GM13976 (cell line): ENCODE measurements at regions not wholly inside any gene's neighbourhood (a gene's known extent, or its start where the extent isn't known, plus 50 kb on each side); places are given as distances from the start of the nearest gene placed in this dataset.

ENCODE experiments used
- DNase-seq: peaks from one replicate; pipeline ENCODE4 v3.0.0; 2012; ENCODE audit warnings: low spot score
- CTCF ChIP-seq: IDR thresholded peaks from 2 replicates; pipeline ENCODE4 v1.5.1; 2012; ENCODE audit warnings: borderline replicate concordance, mild to moderate bottlenecking; ENCODE audit not compliant: insufficient read depth; ENCODE audit errors: extremely low read depth, missing control alignments, control extremely low read depth
- in situ Hi-C: fragments of 300-500 bp; cut with MboI; formaldehyde crosslinking; loops from one replicate; pipeline ENCODE4 v1.12.0; 2022; ENCODE audit warnings: low sequenced_read_pairs, mixed read lengths, inconsistent platforms; ENCODE audit not compliant: unreplicated experiment

- TF ChIP-seq CTCF = no peak
- in situ Hi-C loops = loop anchor here (25.0 kb wide), 1 partner anchor 469 kb away; no protein-coding TSS in a partner anchor
- no peak for DNase-seq
Measured at GRCh38 chr4:74656596-74656995, 137.7 kb downstream of the BTC start.

GRCh38 chr4:74658116-74658515, 136.2 kb downstream of the BTC start:
- no peak for DNase-seq
- in situ Hi-C loops = loop anchor here (25.0 kb wide), 1 partner anchor 471 kb away; no protein-coding TSS in a partner anchor
- no peak for TF ChIP-seq CTCF

- no peak for TF ChIP-seq CTCF
- no peak for DNase-seq
- in situ Hi-C loops = loop anchor here (25.0 kb wide), 1 partner anchor 472 kb away; no protein-coding TSS in a partner anchor
Measured at GRCh38 chr4:74659576-74660411, 134.5 kb downstream of the BTC start.

GRCh38 chr4:74660866-74661265, 133.5 kb downstream of the BTC start:
- TF ChIP-seq CTCF = no peak
- in situ Hi-C loops = loop anchor here (25.0 kb wide), 1 partner anchor 474 kb away; no protein-coding TSS in a partner anchor
- DNase-seq = no peak

- no peak for TF ChIP-seq CTCF
- in situ Hi-C loops = loop anchor here (25.0 kb wide), 1 partner anchor 474 kb away; no protein-coding TSS in a partner anchor
- DNase-seq = no peak
Measured at GRCh38 chr4:74661427-74662201, 132.7 kb downstream of the BTC start.

- no peak for DNase-seq
- TF ChIP-seq CTCF = no peak
- in situ Hi-C loops = loop anchor here (25.0 kb wide), 1 partner anchor 476 kb away; no protein-coding TSS in a partner anchor
Measured at GRCh38 chr4:74663631-74664030, 130.7 kb downstream of the BTC start.
